ENCODE measurements at regions not wholly inside any gene's neighbourhood (a gene's known extent, or its start where the extent isn't known, plus 50 kb on each side); places are given as distances from the start of the nearest gene placed in this dataset.

- Histone ChIP-seq H3K9me3 (replicated peaks in 1 of 2; ENCODE audit: control insufficient read depth in 1 of 2, insufficient read depth in 1 of 2, low read length in 2 of 2) (no peaks in the 10 kb centered on the region), H3K79me2 (ENCODE audit: insufficient read depth, low read length) (no peaks in the 10 kb centered on the region), H3K36me3 (replicated peaks in 1 of 2; ENCODE audit: control insufficient read depth in 1 of 2, insufficient read depth in 2 of 2, low read length in 2 of 2) (no peaks in the 10 kb centered on the region), H3K27ac (ENCODE audit: low read depth in 1 of 2, low read length in 2 of 2) (no peak overlapping the region), H3K4me2 (replicated peaks; ENCODE audit: extremely low read depth, low read length, poor library complexity, severe bottlenecking) (no peak overlapping the region), H4K20me1 (ENCODE audit: insufficient read depth, low read length) (no peaks in the 10 kb centered on the region), H3K4me3 (replicated peaks in 1 of 3; ENCODE audit: low read depth in 2 of 3, low read length in 3 of 3) (no peak overlapping the region), H3K4me1 (ENCODE audit: control insufficient read depth in 1 of 2, insufficient read depth in 2 of 2, low read length in 2 of 2) (peaks cover 9 to 14% of the 10 kb centered on the region in 2 donors), H3K27me3 (ENCODE audit: control insufficient read depth in 2 of 2, insufficient read depth in 2 of 2, low read length in 2 of 2) (no peaks in the 10 kb centered on the region), H2AFZ (ENCODE audit: insufficient read depth, low read depth, low read length, poor library complexity, severe bottlenecking) (no peak overlapping the region), H3K9ac (ENCODE audit: insufficient read depth, low read length, poor library complexity, severe bottlenecking) (no peak overlapping the region)
- DNase-seq = no peak
- Mint-ChIP-seq H3K27ac (no peak overlapping the region), H3K9me3 (peaks cover 0 to 2% (median 0%) of the 10 kb centered on the region in 7 donors), H3K4me3 (no peak overlapping the region), H3K36me3 (no peaks in the 10 kb centered on the region), H3K4me1 (peaks cover 28% of the 10 kb centered on the region), H3K27me3 (ENCODE audit: low read depth in 3 of 3) (peaks cover 1 to 5% (median 4%) of the 10 kb centered on the region in 3 donors)
- WGBS (ENCODE audit: insufficient coverage) = 60% methylated on average over 2 of the region's 4 CpGs
- intact Hi-C loops (cut with micrococcal nuclease) = no loop called here
- TF ChIP-seq CTCF (IDR thresholded peaks at IDR 0.05) = no peak
Observed at GRCh38 chr3:72601983-72602750, 246.1 kb downstream of the SHQ1 start.

- intact Hi-C loops (cut with micrococcal nuclease) = no loop called here
- peaks cover 1 to 5% (median 4%) of the 10 kb centered on the region in 3 donors for H3K27me3 Mint-ChIP-seq (ENCODE audit: low read depth in 3 of 3)
- 100% methylated on average over 2 of the region's 5 CpGs for WGBS (ENCODE audit: insufficient coverage)
Observed at GRCh38 chr3:72601060-72601459, 247.2 kb downstream of the SHQ1 start.

More at GRCh38 chr3:72601060-72601459, 247.2 kb downstream of the SHQ1 start:
- Histone ChIP-seq H2AFZ (ENCODE audit: insufficient read depth, low read depth, low read length, poor library complexity, severe bottlenecking) (no peak overlapping the region), H3K4me2 (replicated peaks; ENCODE audit: extremely low read depth, low read length, poor library complexity, severe bottlenecking) (no peak overlapping the region), H3K4me1 (ENCODE audit: control insufficient read depth in 1 of 2, insufficient read depth in 2 of 2, low read length in 2 of 2) (peaks cover 9 to 14% of the 10 kb centered on the region in 2 donors), H4K20me1 (ENCODE audit: insufficient read depth, low read length) (no peaks in the 10 kb centered on the region), H3K79me2 (ENCODE audit: insufficient read depth, low read length) (no peaks in the 10 kb centered on the region), H3K36me3 (replicated peaks in 1 of 2; ENCODE audit: control insufficient read depth in 1 of 2, insufficient read depth in 2 of 2, low read length in 2 of 2) (no peaks in the 10 kb centered on the region), H3K4me3 (replicated peaks in 1 of 3; ENCODE audit: low read depth in 2 of 3, low read length in 3 of 3) (no peak overlapping the region), H3K27ac (ENCODE audit: low read depth in 1 of 2, low read length in 2 of 2) (no peak overlapping the region), H3K9me3 (replicated peaks in 1 of 2; ENCODE audit: control insufficient read depth in 1 of 2, insufficient read depth in 1 of 2, low read length in 2 of 2) (no peaks in the 10 kb centered on the region), H3K27me3 (ENCODE audit: control insufficient read depth in 2 of 2, insufficient read depth in 2 of 2, low read length in 2 of 2) (no peaks in the 10 kb centered on the region), H3K9ac (ENCODE audit: insufficient read depth, low read length, poor library complexity, severe bottlenecking) (no peak overlapping the region)
- Mint-ChIP-seq H3K4me1 (peaks cover 28% of the 10 kb centered on the region), H3K36me3 (no peaks in the 10 kb centered on the region), H3K27ac (no peak overlapping the region), H3K4me3 (no peak overlapping the region), H3K9me3 (peaks cover 0 to 2% (median 0%) of the 10 kb centered on the region in 7 donors)
- TF ChIP-seq CTCF (IDR thresholded peaks at IDR 0.05) = no peak
- no peak for DNase-seq
